ENCODE measurements at regions not wholly inside any gene's neighbourhood (a gene's known extent, or its start where the extent isn't known, plus 50 kb on each side); places are given as distances from the start of the nearest gene placed in this dataset.
"Not testable (repeated sequence)": the region's sequence is repeated elsewhere in the genome, so short reads cannot be mapped to it uniquely, and the experiment has no call there.

- no peak for DNase-seq (ENCODE audit: low read depth)
- in situ Hi-C loops (cut with HindIII; ENCODE audit: low pct_unique_long_range_greater_than_20kb, low sequenced_read_pairs), result no loop called here
Observed at GRCh38 chr20:59471653-59472421, 132.5 kb upstream of the PHACTR3 start.

DNA sequence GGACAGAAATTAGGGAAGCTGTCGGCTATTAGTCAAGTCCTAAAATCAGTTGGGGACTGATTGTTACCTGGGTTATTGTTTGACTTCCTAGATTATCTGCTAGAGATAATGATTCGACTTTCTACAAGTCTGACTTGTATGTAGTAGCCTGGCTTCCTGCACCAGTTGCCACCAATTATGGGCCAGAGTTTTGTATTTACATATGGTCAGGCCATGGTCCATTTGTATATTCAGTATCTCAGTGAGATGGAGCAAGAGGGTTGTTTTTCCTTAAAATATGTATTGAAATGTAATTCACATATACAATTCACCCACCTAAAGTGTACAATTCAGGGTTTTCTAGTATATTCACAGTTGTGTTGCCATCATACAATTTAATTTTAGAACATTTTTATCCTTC is 130.6 kb upstream of the PHACTR3 start:
- DNase-seq (ENCODE audit: low read depth), result no peak

DNA sequence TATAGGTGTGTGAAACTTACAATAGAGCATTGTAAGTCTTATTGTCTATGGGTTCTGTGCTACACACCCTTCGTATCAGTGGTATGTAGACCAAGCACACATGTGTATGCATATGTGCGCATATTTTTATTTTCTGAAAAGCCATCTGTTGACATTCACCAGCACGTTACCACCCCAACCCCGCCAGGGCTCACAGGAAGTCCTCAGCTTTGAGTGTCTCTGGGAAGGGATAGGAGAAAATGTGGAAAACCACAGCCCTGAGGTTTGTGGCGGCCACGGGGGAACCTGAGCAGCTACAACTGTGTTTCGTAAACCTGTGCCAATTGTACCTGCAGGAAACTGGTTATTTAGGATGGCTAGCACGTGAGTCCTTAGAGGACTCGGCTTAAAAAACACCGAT is 123.3 kb upstream of the PHACTR3 start:
- in situ Hi-C loops (cut with HindIII; ENCODE audit: low pct_unique_long_range_greater_than_20kb, low sequenced_read_pairs), result no loop called here
- no peak for DNase-seq (ENCODE audit: low read depth)

More for the DNA sequence above, 130.6 kb upstream of the PHACTR3 start:
- in situ Hi-C loops (cut with HindIII; ENCODE audit: low pct_unique_long_range_greater_than_20kb, low sequenced_read_pairs), result no loop called here

DNA sequence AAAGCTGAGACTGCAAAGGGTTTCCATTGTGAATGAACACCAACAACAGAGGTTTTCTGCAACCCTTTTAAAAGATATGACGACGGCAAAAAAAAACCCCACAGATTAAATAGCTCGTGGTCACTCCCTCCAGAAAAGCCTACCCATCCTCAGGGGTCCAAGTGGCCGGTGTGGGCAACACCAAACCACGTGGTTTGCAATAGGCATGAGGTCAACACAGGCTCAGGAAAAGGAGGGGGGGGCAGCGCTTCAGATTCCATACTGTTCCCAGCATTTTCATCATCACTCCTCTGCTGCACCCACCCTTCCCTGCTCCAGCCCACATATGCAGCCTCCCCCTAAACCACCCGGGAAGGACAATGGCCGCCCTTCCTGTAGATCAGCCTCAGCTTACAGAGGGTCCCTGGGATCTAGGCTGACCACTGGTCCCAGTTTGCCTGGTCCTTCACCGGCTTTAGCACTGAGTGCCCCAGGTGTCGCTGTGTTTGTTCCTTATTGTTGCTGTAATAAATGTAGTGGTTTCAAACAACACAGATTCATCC is 122.8 kb upstream of the PHACTR3 start:
- DNase-seq (ENCODE audit: low read depth), result no peak
- in situ Hi-C loops (cut with HindIII; ENCODE audit: low pct_unique_long_range_greater_than_20kb, low sequenced_read_pairs), result no loop called here

DNA sequence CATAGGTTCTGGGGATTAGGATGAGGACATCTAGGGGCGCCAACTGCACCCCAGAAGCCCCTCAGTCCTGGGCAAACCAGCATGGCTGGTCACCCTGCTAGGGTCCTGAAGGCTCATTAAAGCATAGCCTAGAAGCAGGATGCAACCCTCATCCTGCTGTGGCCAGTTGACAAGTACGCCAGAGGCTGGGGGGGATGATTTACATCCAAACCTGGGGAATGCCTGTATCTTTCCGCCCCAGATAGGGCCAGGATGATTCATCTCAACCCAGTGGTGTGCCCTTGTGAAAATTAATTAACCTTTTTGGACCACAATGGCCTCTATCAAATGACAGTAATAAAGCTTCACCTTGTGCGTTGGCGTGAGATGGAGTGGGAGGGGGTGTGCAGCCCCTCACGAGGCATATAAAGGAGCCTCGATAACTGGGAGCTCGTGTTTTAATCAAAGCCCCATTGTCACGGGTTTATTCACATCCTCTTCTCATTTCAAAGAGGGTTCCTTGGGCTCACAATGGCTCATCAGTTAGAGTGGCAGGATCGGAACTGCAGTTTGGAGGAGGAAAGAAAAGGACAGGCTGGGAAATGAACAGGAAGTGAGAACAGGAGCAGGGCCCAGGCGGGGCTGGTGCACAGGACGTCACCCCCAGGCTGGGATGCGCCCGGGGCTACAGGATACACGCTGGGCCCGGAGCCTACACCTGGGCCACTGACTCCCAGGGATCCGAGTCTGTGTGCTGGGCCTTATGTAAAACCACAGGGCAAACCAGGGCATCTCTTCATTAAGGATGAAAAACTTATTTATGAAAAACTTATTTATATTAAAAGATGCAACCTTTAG is 121.8 kb upstream of the PHACTR3 start:
- in situ Hi-C loops (cut with HindIII; ENCODE audit: low pct_unique_long_range_greater_than_20kb, low sequenced_read_pairs), result no loop called here
- no peak for DNase-seq (ENCODE audit: low read depth)

DNA sequence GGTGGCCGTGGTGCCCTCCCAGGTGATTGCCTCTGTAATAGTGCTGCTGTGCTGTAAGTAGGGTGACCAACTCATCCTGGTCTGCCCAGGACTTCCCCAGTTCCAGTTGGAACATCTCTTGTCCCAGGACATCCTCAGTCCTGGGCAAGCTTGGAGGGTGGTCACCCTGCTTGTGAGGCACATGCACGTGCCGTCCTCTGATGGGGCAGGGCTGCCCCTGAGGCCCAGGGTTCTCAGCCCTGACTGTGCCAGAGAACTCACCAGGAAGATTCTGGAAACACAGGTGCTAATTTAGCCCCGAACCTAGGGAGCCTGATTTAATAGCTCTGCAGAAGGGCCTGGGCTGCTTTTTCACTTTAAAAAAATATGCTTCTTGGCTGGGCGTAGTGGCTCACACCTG is 120.9 kb upstream of the PHACTR3 start:
- in situ Hi-C loops (cut with HindIII; ENCODE audit: low pct_unique_long_range_greater_than_20kb, low sequenced_read_pairs), result no loop called here
- no peak for DNase-seq (ENCODE audit: low read depth)

DNA sequence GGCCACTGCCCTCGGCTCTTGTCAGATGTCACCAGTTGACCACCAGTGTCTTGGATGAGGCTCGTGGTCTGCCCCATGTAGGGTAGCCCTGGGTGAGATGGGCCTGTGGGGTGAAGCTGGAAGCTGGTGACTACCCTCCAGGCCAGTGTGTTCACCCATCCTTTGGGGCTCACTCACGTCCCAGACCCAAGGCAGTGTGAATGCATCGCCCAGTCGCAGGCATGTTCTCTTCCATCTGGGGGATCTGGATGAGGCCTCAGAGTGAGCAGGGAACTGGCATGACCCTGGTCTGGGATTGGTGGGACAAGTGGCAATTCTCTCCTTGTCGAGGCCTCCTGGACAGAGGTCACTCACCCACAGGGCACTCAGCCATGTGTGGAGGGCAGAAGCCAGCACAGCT is 120.1 kb upstream of the PHACTR3 start:
- in situ Hi-C loops (cut with HindIII; ENCODE audit: low pct_unique_long_range_greater_than_20kb, low sequenced_read_pairs), result no loop called here

GRCh38 chr20:59485576-59486454 is 118.5 kb upstream of the PHACTR3 start:
- in situ Hi-C loops (cut with HindIII; ENCODE audit: low pct_unique_long_range_greater_than_20kb, low sequenced_read_pairs), result no loop called here
- DNase-seq (ENCODE audit: low read depth), result no peak

More for the DNA sequence above, 120.1 kb upstream of the PHACTR3 start:
- no peak for DNase-seq (ENCODE audit: low read depth)

DNA sequence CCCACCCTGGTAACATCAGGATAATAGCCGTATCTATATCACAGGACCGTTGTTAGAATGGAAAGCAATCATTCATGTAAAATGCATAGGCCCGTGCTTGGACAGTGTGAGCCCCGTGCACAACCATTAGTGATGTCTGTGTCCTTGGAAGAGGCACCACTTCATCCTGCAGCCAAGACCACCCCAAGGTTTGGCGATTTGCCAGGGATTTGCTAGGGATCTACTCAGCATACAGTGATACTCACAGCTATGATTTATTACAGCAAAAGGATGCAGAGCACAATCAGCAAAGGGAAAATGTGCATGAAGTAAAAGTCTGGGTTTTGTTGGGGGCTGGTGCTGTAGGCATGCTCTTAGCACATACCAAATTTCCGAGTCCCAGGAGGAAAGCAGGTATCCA is 115.9 kb upstream of the PHACTR3 start:
- in situ Hi-C loops (cut with HindIII; ENCODE audit: low pct_unique_long_range_greater_than_20kb, low sequenced_read_pairs), result not testable (repeated sequence)

DNA sequence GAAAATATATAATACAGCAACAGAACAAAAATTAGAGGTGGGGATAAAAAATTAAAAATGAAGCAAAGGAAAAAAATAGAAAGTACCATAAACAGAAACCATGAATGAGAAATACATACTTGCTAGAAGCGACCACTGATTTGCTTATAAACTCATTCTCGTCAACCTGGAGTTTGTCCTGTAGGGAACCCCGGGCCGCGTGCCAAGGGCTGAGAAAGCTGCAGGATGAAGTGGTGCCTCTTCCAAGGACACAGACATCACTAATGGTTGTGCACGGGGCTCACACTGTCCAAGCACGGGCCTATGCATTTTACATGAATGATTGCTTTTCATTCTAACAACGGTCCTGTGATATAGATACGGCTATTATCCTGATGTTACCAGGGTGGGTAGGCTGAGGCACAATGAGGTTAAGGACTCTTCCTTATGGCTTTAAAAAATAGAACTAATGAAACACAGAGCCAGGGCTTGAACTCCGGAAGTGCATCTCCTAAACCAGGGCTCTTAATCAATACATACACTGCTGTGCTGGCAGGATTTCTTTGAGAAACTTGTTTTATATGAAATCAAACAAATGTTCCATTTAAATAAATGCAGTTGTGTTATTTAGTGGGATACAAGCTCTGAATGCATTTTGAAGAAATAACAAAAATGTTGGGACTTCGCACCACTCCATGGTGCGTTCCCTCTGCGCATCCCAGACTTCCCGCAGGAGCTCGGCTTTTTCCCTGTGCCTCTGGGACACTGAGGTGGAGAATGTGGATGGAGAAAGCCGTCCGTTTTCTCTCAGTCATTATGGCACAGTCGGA is 113.9 kb upstream of the PHACTR3 start:
- in situ Hi-C loops (cut with HindIII; ENCODE audit: low pct_unique_long_range_greater_than_20kb, low sequenced_read_pairs); DNase-seq (ENCODE audit: low read depth): not testable (repeated sequence)

More for the DNA sequence above, 115.9 kb upstream of the PHACTR3 start:
- not testable (repeated sequence) for DNase-seq (ENCODE audit: low read depth)

DNA sequence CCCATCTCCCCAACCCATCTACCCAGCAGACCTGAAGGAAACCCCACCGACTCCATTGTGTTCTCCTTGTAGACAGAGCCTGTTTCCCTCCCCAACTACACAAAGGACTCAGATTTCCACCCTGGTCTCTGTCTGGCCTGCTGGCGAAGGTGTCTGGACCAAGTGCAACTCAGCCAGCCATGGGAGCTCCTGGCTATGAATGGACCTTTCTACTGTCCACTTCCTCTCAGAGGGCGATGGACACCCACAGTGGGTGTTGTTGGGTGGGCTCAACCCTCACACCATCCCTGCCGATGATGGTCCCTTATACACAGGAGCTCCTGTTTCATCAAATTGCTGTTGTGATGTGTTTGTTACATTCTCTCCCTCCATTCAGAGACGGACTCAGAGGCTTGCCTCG is 112.5 kb upstream of the PHACTR3 start:
- in situ Hi-C loops (cut with HindIII; ENCODE audit: low pct_unique_long_range_greater_than_20kb, low sequenced_read_pairs), result no loop called here
- DNase-seq (ENCODE audit: low read depth), result no peak

- in situ Hi-C loops (cut with HindIII; ENCODE audit: low pct_unique_long_range_greater_than_20kb, low sequenced_read_pairs), result no loop called here
- no peak for DNase-seq (ENCODE audit: low read depth)
Observed at GRCh38 chr20:59493926-59494325, 110.4 kb upstream of the PHACTR3 start.

- in situ Hi-C loops (cut with HindIII; ENCODE audit: low pct_unique_long_range_greater_than_20kb, low sequenced_read_pairs), result no loop called here
- no peak for DNase-seq (ENCODE audit: low read depth)
Observed at GRCh38 chr20:59495166-59495565, 109.2 kb upstream of the PHACTR3 start.

DNA sequence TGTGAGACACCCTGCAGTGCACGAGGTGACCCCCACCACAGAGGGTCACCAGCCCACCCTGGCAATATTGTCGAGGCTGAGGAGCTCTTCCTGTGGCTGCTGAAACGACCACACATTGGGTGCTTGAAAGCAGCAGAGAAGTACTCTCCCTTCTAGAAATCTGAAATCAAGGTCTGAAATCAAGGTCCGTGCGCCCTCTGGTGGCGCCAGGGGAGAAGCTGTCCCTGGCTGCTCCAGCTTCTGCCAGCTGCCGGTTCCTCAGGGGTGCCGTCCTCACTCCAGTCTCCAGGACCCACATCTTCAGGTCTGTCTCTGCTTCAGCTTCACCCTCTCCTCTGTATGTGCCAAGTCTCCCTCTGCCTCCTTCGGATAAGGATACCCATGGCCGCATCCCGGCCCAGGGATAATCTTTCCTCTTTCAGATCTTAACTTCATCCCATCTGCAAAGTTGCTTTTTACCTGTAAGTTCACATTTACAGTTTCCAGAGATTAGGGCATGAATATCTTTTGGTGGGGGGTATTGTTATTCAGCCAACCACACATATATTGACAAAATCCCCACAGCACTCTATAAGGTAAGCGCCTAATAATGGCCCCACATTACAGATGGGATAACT is 108.3 kb upstream of the PHACTR3 start:
- peak; percentile 58 for DNase-seq (ENCODE audit: low read depth)

GRCh38 chr20:59498291-59498690 is 106.0 kb upstream of the PHACTR3 start:
- no peak for DNase-seq (ENCODE audit: low read depth)
- in situ Hi-C loops (cut with HindIII; ENCODE audit: low pct_unique_long_range_greater_than_20kb, low sequenced_read_pairs), result no loop called here

More for the DNA sequence above, 108.3 kb upstream of the PHACTR3 start:
- in situ Hi-C loops (cut with HindIII; ENCODE audit: low pct_unique_long_range_greater_than_20kb, low sequenced_read_pairs), result no loop called here

- no peak for DNase-seq (ENCODE audit: low read depth)
- in situ Hi-C loops (cut with HindIII; ENCODE audit: low pct_unique_long_range_greater_than_20kb, low sequenced_read_pairs), result no loop called here
Observed at GRCh38 chr20:59499863-59500262, 104.5 kb upstream of the PHACTR3 start.

DNA sequence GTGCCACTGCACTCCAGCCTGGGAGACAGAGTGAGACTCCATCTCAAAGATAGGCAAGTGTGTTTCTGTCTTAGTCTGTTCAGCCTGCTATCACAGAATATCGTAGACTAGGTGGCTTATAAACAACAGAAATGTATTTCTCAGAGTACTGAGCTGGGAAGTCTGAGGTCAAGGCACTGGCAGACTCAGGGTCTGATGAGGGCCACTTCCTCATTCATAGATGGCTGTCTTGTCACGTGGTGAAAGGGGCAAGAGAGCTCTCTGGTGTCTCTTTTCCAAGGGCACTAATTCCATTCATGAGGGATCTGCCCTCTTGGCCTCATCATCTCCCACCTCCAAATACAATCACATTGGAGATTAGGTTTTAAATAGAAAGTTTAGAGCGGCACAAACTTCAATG is 95.6 kb upstream of the PHACTR3 start:
- in situ Hi-C loops (cut with HindIII; ENCODE audit: low pct_unique_long_range_greater_than_20kb, low sequenced_read_pairs), result no loop called here
- DNase-seq (ENCODE audit: low read depth), result no peak

All from Caki2 (cell line).